ENCODE measurements at regions not wholly inside any gene's neighbourhood (a gene's known extent, or its start where the extent isn't known, plus 50 kb on each side); places are given as distances from the start of the nearest gene placed in this dataset.

GRCh38 chr2:123091471-123091870, 933.6 kb upstream of the CNTNAP5 start:
- TF ChIP-seq CTCF (IDR thresholded peaks at IDR 0.05) (no peak), POLR2A (IDR thresholded peaks at IDR 0.05) (no peak)

Measured in body of pancreas (tissue), 4 donors.